ENCODE measurements at regions not wholly inside any gene's neighbourhood (a gene's known extent, or its start where the extent isn't known, plus 50 kb on each side); places are given as distances from the start of the nearest gene placed in this dataset.

DNA sequence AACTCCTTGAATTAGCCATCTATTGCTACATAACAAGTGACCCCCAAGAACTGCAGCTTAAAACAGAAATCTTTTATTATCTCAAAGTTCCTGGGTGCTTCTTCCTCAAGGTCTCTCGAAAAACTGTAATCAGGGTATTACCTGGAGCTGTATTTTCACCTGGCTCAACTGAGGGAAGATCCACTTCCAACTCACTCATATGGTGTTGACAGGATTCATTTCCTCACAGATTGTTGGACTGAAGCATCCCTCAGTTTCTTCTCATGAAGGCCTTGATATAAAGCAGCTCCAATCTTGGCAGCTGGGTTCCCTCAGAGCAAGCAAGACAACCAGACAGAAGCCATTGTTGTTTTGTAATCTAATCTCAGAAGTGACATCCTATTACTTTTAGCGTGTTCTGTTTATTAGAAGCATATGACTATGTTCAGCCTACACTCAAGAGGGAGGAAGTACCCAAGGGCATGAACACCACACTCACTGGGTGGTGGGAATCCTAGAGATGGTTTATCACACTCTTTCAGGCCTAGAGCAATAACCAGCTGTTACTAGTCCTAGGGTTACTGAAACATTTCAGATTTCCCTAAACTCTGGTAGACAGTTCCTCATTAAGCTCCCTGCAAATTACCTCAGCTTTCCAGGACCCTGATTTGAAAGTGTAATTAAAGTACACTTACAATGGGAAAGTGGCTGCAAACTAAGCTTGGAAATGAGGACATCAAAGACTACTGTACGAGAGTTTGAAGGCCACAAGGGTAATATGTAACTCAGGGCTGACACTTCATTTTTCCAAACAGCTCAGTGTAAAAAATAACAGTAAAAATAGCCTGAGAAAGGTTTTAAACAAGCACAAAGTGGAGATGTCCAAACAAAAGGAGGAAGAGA lies 222.2 kb downstream of the SEC23A start (continued):
- TF ChIP-seq, protein P1, sequence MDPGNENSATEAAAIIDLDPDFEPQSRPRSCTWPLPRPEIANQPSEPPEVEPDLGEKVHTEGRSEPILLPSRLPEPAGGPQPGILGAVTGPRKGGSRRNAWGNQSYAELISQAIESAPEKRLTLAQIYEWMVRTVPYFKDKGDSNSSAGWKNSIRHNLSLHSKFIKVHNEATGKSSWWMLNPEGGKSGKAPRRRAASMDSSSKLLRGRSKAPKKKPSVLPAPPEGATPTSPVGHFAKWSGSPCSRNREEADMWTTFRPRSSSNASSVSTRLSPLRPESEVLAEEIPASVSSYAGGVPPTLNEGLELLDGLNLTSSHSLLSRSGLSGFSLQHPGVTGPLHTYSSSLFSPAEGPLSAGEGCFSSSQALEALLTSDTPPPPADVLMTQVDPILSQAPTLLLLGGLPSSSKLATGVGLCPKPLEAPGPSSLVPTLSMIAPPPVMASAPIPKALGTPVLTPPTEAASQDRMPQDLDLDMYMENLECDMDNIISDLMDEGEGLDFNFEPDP (CRISPR knock-in tag; conservative IDR thresholded peaks at IDR 0.05): no peak
- TF ChIP-seq, protein P2, sequence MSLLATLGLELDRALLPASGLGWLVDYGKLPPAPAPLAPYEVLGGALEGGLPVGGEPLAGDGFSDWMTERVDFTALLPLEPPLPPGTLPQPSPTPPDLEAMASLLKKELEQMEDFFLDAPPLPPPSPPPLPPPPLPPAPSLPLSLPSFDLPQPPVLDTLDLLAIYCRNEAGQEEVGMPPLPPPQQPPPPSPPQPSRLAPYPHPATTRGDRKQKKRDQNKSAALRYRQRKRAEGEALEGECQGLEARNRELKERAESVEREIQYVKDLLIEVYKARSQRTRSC (CRISPR knock-in tag; IDR thresholded peaks at IDR 0.05; ENCODE audit: low read depth): no peak
- TF ChIP-seq ZBTB8A (CRISPR knock-in tag; IDR thresholded peaks at IDR 0.05; ENCODE audit: borderline replicate concordance, low read depth): no peak
- TF ChIP-seq, protein P3, sequence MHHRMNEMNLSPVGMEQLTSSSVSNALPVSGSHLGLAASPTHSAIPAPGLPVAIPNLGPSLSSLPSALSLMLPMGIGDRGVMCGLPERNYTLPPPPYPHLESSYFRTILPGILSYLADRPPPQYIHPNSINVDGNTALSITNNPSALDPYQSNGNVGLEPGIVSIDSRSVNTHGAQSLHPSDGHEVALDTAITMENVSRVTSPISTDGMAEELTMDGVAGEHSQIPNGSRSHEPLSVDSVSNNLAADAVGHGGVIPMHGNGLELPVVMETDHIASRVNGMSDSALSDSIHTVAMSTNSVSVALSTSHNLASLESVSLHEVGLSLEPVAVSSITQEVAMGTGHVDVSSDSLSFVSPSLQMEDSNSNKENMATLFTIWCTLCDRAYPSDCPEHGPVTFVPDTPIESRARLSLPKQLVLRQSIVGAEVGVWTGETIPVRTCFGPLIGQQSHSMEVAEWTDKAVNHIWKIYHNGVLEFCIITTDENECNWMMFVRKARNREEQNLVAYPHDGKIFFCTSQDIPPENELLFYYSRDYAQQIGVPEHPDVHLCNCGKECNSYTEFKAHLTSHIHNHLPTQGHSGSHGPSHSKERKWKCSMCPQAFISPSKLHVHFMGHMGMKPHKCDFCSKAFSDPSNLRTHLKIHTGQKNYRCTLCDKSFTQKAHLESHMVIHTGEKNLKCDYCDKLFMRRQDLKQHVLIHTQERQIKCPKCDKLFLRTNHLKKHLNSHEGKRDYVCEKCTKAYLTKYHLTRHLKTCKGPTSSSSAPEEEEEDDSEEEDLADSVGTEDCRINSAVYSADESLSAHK (CRISPR knock-in tag; IDR thresholded peaks at IDR 0.05; ENCODE audit: borderline replicate concordance): no peak
- TF ChIP-seq, protein P4, sequence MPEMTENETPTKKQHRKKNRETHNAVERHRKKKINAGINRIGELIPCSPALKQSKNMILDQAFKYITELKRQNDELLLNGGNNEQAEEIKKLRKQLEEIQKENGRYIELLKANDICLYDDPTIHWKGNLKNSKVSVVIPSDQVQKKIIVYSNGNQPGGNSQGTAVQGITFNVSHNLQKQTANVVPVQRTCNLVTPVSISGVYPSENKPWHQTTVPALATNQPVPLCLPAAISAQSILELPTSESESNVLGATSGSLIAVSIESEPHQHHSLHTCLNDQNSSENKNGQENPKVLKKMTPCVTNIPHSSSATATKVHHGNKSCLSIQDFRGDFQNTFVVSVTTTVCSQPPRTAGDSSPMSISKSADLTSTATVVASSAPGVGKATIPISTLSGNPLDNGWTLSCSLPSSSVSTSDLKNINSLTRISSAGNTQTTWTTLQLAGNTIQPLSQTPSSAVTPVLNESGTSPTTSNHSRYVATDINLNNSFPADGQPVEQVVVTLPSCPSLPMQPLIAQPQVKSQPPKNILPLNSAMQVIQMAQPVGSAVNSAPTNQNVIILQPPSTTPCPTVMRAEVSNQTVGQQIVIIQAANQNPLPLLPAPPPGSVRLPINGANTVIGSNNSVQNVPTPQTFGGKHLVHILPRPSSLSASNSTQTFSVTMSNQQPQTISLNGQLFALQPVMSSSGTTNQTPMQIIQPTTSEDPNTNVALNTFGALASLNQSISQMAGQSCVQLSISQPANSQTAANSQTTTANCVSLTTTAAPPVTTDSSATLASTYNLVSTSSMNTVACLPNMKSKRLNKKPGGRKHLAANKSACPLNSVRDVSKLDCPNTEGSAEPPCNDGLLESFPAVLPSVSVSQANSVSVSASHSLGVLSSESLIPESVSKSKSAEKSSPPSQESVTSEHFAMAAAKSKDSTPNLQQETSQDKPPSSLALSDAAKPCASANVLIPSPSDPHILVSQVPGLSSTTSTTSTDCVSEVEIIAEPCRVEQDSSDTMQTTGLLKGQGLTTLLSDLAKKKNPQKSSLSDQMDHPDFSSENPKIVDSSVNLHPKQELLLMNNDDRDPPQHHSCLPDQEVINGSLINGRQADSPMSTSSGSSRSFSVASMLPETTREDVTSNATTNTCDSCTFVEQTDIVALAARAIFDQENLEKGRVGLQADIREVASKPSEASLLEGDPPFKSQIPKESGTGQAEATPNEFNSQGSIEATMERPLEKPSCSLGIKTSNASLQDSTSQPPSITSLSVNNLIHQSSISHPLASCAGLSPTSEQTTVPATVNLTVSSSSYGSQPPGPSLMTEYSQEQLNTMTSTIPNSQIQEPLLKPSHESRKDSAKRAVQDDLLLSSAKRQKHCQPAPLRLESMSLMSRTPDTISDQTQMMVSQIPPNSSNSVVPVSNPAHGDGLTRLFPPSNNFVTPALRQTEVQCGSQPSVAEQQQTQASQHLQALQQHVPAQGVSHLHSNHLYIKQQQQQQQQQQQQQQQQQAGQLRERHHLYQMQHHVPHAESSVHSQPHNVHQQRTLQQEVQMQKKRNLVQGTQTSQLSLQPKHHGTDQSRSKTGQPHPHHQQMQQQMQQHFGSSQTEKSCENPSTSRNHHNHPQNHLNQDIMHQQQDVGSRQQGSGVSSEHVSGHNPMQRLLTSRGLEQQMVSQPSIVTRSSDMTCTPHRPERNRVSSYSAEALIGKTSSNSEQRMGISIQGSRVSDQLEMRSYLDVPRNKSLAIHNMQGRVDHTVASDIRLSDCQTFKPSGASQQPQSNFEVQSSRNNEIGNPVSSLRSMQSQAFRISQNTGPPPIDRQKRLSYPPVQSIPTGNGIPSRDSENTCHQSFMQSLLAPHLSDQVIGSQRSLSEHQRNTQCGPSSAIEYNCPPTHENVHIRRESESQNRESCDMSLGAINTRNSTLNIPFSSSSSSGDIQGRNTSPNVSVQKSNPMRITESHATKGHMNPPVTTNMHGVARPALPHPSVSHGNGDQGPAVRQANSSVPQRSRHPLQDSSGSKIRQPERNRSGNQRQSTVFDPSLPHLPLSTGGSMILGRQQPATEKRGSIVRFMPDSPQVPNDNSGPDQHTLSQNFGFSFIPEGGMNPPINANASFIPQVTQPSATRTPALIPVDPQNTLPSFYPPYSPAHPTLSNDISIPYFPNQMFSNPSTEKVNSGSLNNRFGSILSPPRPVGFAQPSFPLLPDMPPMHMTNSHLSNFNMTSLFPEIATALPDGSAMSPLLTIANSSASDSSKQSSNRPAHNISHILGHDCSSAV (CRISPR knock-in tag; IDR thresholded peaks at IDR 0.05; ENCODE audit: borderline replicate concordance): no peak
- TF ChIP-seq KMT2A (CRISPR knock-in tag; IDR thresholded peaks at IDR 0.05): no peak
- no peak for TF ChIP-seq ZNF121 (CRISPR knock-in tag; IDR thresholded peaks at IDR 0.05)
- TF ChIP-seq, protein P5, sequence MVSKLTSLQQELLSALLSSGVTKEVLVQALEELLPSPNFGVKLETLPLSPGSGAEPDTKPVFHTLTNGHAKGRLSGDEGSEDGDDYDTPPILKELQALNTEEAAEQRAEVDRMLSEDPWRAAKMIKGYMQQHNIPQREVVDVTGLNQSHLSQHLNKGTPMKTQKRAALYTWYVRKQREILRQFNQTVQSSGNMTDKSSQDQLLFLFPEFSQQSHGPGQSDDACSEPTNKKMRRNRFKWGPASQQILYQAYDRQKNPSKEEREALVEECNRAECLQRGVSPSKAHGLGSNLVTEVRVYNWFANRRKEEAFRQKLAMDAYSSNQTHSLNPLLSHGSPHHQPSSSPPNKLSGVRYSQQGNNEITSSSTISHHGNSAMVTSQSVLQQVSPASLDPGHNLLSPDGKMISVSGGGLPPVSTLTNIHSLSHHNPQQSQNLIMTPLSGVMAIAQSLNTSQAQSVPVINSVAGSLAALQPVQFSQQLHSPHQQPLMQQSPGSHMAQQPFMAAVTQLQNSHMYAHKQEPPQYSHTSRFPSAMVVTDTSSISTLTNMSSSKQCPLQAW (CRISPR knock-in tag; IDR thresholded peaks at IDR 0.05): peak; percentile 47; the same call in 1 of the 2 replicates

Measured in HepG2 (cell line).